WTC11 (cell line): ENCODE measurements at regions not wholly inside any gene's neighbourhood (a gene's known extent, or its start where the extent isn't known, plus 50 kb on each side); places are given as distances from the start of the nearest gene placed in this dataset.

Experiments used
- ATAC-seq: fragments of 200-7000 bp; cut with Tn5 transposase; 2 replicates; pipeline ENCODE4 v1.10.0; 2021; ENCODE audit warnings: mild to moderate bottlenecking, moderate library complexity
- CTCF ChIA-PET: fragments of 300-600 bp; sonication (Branson Sonifier 250); formaldehyde crosslinking; loops from one replicate; lab custom pipeline; 2021; ENCODE audit warnings: antibody characterized with exemption; lab: Charles Lee
- POLR2A ChIA-PET: fragments of 350-600 bp; sonication (Branson Sonifier 250); formaldehyde crosslinking; loops from one replicate; lab custom pipeline; 2021; ENCODE audit warnings: antibody characterized with exemption; lab: Charles Lee
- DNase-seq: peaks from one replicate; pipeline ENCODE4 v3.0.0; 2021; ENCODE audit warnings: low spot score
- H3K27ac Mint-ChIP-seq: 2 replicates; pipeline ENCODE4 v1.8.0; 2021; ENCODE audit warnings: mixed read lengths
- H3K27me3 Mint-ChIP-seq: 2 replicates; pipeline ENCODE4 v1.8.0; 2021; ENCODE audit warnings: low read depth, mild to moderate bottlenecking, moderate library complexity, mixed read lengths
- H3K36me3 Mint-ChIP-seq: 2 replicates; pipeline ENCODE4 v1.8.0; 2021; ENCODE audit warnings: mixed read lengths
- H3K4me1 Mint-ChIP-seq: 2 replicates; pipeline ENCODE4 v1.8.0; 2022; ENCODE audit warnings: mixed read lengths
- H3K4me3 Mint-ChIP-seq: 2 replicates; pipeline ENCODE4 v1.8.0; 2021; ENCODE audit warnings: mild to moderate bottlenecking, moderate library complexity, mixed read lengths
- H3K9me3 Mint-ChIP-seq: 2 replicates; pipeline ENCODE4 v1.8.0; 2021; ENCODE audit warnings: mixed read lengths
- ATF3 ChIP-seq: sonication (generic); formaldehyde crosslinking; conservative IDR thresholded peaks from 2 replicates; pipeline ENCODE4 v1.8.1; 2022; ENCODE audit warnings: mild to moderate bottlenecking, missing genetic modification reagents
- ATF6 ChIP-seq: sonication (generic); formaldehyde crosslinking; IDR thresholded peaks from 2 replicates; pipeline ENCODE4 v1.8.1; 2023; ENCODE audit warnings: mild to moderate bottlenecking, missing genetic modification reagents
- FOXJ3 ChIP-seq: sonication (generic); formaldehyde crosslinking; IDR thresholded peaks from 2 replicates; pipeline ENCODE4 v1.9.0; 2021; ENCODE audit warnings: missing genetic modification reagents, mild to moderate bottlenecking, borderline replicate concordance
- FOXK1 ChIP-seq: sonication (generic); formaldehyde crosslinking; IDR thresholded peaks from 2 replicates; pipeline ENCODE4 v1.8.0; 2022; ENCODE audit warnings: mild to moderate bottlenecking, moderate library complexity, missing genetic modification reagents
- FOXP1 ChIP-seq: sonication (generic); formaldehyde crosslinking; IDR thresholded peaks from 2 replicates; pipeline ENCODE4 v1.8.0; 2022; ENCODE audit warnings: missing genetic modification reagents, mild to moderate bottlenecking, moderate library complexity, borderline replicate concordance
- GABPB1 ChIP-seq: sonication (generic); formaldehyde crosslinking; IDR thresholded peaks from 2 replicates; pipeline ENCODE4 v1.8.1; 2023; ENCODE audit warnings: mild to moderate bottlenecking, missing genetic modification reagents
- HMGA2 ChIP-seq: fragments of 250-450 bp; sonication (Bioruptor Pico); IDR thresholded peaks from 2 replicates; pipeline ENCODE4 v1.4.0; 2021; ENCODE audit warnings: mild to moderate bottlenecking, moderate library complexity
- IRF1 ChIP-seq: sonication (generic); formaldehyde crosslinking; IDR thresholded peaks from 2 replicates; pipeline ENCODE4 v1.8.0; 2023; ENCODE audit warnings: missing genetic modification reagents
- JUN ChIP-seq: sonication (generic); formaldehyde crosslinking; IDR thresholded peaks from 2 replicates; pipeline ENCODE4 v1.8.0; 2023; ENCODE audit warnings: mild to moderate bottlenecking, missing genetic modification reagents
- NFYB ChIP-seq: sonication (generic); formaldehyde crosslinking; conservative IDR thresholded peaks from 2 replicates; pipeline ENCODE4 v1.8.0; 2022; ENCODE audit warnings: low read depth, missing genetic modification reagents
- PRDM15 ChIP-seq: sonication (generic); formaldehyde crosslinking; IDR thresholded peaks from 2 replicates; pipeline ENCODE4 v1.8.0; 2022; ENCODE audit warnings: missing genetic modification reagents
- SOX15 ChIP-seq: fragments of 250-450 bp; sonication (Bioruptor Pico); IDR thresholded peaks from 2 replicates; pipeline ENCODE4 v1.9.0; 2021; ENCODE audit warnings: mild to moderate bottlenecking
- ZNF121 ChIP-seq: sonication (generic); formaldehyde crosslinking; IDR thresholded peaks from 2 replicates; pipeline ENCODE4 v1.8.0; 2023; ENCODE audit warnings: missing genetic modification reagents
- ZNF219 ChIP-seq: sonication (generic); formaldehyde crosslinking; IDR thresholded peaks from 2 replicates; pipeline ENCODE4 v1.8.0; 2023; ENCODE audit warnings: missing genetic modification reagents, mild to moderate bottlenecking, borderline replicate concordance
- ZSCAN18 ChIP-seq: fragments of 250-450 bp; sonication (Bioruptor Pico); IDR thresholded peaks from 2 replicates; pipeline ENCODE4 v2.1.2; 2022; ENCODE audit warnings: mild to moderate bottlenecking, moderate library complexity

- TF ChIP-seq PRDM15 (CRISPR knock-in tag) = no peak
- TF ChIP-seq ATF3 (CRISPR knock-in tag) = no peak
- TF ChIP-seq ZNF121 (CRISPR knock-in tag) = no peak
Measured at GRCh38 chr4:17164666-17165065, 266.2 kb upstream of the LDB2 start (continued).

GRCh38 chr4:17163156-17163771 lies 264.8 kb upstream of the LDB2 start:
- H3K27me3 Mint-ChIP-seq = peaks cover 28% of the 10 kb centered on the region
- TF ChIP-seq HMGA2 (CRISPR knock-in tag) = no peak
- TF ChIP-seq FOXK1 (CRISPR knock-in tag) = no peak
- peaks cover 21% of the 10 kb centered on the region for H3K4me1 Mint-ChIP-seq
- no peak overlapping the region for H3K27ac Mint-ChIP-seq
- ChIA-PET CTCF (interaction anchor here (2.1 kb wide), 1 partner anchor 9 kb away, joined by 5 read pairs; no protein-coding TSS in a partner anchor), POLR2A (no interaction called here)
- ATAC-seq (no peak), DNase-seq (no peak)
- peaks cover 49% of the 10 kb centered on the region for H3K9me3 Mint-ChIP-seq
- peaks cover 36% of the 10 kb centered on the region for H3K36me3 Mint-ChIP-seq
- H3K4me3 Mint-ChIP-seq = no peak overlapping the region

- no peak overlapping the region for H3K4me3 Mint-ChIP-seq
- TF ChIP-seq ATF6 (CRISPR knock-in tag) (no peak), IRF1 (CRISPR knock-in tag) (no peak), ZNF219 (no peak), FOXP1 (CRISPR knock-in tag) (no peak), ZSCAN18 (no peak), GABPB1 (no peak), SOX15 (no peak), NFYB (CRISPR knock-in tag) (no peak), JUN (CRISPR knock-in tag) (no peak), FOXJ3 (CRISPR knock-in tag) (no peak)
- TF ChIP-seq, all 79 proteins: peak for 0
- ChIA-PET POLR2A (no interaction called here), CTCF (no interaction called here)
- Mint-ChIP-seq H3K9me3 (peaks cover 32% of the 10 kb centered on the region), H3K36me3 (peaks cover 17% of the 10 kb centered on the region), H3K27me3 (no peaks in the 10 kb centered on the region; the same call in 1 of the 2 replicates), H3K27ac (no peak overlapping the region), H3K4me1 (peaks cover 30% of the 10 kb centered on the region)
- ATAC-seq (no peak), DNase-seq (no peak)
Measured at GRCh38 chr4:17157304-17157703, 258.9 kb upstream of the LDB2 start.
